GM12874 (cell line): ENCODE measurements at regions not wholly inside any gene's neighbourhood (a gene's known extent, or its start where the extent isn't known, plus 50 kb on each side); places are given as distances from the start of the nearest gene placed in this dataset.

Experiments used
- TF ChIP-seq, protein P1 (sequence below): IDR thresholded peaks from 2 replicates; pipeline ENCODE4 v1.5.1; 2011; ENCODE audit warnings: low read depth, mild to moderate bottlenecking, control low read depth, low read length, moderate library complexity; ENCODE audit not compliant: insufficient read depth

DNA sequence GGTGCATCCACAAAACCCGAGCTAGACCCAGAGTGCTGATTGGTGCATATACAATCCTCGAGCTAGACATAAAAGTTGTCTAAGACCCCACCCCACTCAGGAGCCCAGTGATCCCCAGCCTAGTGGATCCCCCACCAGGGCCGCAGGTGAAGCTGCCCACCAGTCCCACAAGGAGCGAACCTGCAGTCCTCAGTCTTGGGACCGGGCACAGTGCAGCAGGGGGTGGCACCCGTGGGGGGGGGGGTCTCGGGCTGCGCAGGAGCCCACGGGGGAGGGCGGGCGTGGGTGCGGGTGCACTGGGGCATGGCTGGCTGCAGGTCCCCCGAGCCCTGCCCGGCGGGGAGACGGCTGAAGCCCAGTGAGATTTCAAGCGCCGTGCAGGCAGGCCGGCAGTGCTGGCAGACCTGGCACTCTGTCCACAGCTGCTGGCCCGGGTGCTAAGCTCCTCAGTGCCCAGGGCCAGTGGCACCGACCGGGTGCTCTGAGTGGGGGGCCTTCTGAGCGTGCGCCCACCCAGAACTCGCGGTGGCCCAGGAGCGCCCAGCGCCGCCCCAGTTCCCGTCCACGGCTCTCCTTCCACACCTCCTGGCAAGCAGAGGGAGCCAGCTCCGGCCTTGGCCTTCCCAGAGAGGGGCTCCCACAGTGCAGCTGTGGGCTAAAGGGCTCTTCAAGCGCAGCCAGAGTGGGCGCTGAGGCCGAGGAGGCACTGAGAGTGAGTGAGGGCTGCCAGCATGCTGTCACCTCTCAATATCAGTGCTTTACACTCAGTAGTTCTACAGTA lies 989.1 kb downstream of the FAM181B start:
- TF ChIP-seq, protein P1, sequence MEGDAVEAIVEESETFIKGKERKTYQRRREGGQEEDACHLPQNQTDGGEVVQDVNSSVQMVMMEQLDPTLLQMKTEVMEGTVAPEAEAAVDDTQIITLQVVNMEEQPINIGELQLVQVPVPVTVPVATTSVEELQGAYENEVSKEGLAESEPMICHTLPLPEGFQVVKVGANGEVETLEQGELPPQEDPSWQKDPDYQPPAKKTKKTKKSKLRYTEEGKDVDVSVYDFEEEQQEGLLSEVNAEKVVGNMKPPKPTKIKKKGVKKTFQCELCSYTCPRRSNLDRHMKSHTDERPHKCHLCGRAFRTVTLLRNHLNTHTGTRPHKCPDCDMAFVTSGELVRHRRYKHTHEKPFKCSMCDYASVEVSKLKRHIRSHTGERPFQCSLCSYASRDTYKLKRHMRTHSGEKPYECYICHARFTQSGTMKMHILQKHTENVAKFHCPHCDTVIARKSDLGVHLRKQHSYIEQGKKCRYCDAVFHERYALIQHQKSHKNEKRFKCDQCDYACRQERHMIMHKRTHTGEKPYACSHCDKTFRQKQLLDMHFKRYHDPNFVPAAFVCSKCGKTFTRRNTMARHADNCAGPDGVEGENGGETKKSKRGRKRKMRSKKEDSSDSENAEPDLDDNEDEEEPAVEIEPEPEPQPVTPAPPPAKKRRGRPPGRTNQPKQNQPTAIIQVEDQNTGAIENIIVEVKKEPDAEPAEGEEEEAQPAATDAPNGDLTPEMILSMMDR: no peak

DNA sequence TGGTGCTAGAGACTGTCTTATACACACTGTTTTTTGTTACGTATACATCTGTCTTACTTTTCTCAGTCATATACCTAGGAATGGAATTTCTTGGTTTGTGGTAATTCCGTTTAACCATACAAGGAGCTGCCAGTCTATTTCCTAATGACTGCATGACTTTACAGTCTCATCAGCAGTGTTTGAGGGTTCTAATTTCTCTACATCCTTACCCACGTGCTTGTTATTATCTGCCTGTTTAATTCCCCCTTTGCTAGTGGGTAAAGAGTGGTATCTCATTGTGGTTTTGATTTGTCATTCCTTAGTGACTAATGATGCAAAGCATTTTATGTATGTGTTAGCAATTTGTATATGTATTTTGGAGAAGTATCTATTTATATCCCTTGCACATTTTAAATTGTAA lies 1008.0 kb downstream of the FAM181B start:
- TF ChIP-seq, protein P1: no peak

DNA sequence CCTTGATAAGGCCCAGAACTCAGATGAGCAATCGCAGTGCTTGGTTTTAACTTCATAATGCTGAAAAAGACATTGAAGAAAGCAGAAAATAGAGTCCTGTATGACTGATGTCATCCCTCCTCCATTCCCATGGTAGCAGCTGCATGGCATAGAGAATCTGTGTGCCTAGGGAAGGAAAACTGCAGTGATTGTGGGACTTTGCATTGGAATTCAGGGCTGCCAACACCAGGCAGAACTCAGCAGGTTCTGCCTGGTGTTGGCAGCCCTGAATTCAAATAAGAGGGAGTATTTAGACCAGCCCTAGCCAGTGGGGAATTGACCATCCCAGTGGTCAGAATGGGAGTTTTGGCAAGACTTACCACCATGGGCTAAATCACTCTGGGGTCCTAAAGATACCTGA lies 1016.0 kb downstream of the FAM181B start:
- TF ChIP-seq, protein P1: no peak

DNA sequence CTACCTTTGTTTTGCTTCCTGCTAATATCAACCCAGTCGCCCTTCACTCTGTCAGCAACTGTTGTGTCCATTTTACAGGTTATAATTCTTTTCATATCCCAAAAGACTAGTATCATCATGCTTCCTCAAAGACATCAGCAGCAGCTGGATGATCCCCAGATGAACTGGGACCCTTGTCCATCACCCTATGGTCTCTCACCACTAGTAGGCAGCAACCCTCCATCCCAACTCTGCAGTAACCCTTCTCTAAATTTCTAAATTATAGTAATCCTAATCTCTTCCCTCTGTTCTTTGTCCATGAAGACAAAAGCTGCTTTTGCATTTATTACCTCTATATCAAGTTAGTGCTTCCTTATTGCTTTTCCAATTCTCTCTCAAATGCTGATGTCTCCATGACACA lies 1025.8 kb downstream of the FAM181B start:
- TF ChIP-seq, protein P1: peak; percentile 59

DNA sequence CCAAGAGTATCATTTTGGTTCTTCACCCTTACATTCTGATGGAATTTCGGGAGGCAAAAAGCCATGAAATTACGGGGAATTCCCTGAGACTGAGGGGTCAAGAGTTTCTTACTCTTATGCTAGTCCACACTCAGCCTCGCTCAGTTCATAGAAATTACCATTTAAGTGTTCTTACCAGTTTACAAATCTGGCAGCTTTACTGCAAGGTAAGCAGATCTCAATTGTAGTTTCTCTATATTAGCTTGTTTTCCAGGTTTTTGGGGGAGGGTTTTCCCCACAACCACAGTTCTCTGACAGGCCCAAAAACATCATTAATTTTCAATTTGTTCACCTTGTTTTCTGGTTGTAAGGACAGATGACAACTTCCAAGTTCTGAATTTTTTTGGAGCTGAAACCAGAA lies 1028.4 kb downstream of the FAM181B start:
- TF ChIP-seq, protein P1: no peak

DNA sequence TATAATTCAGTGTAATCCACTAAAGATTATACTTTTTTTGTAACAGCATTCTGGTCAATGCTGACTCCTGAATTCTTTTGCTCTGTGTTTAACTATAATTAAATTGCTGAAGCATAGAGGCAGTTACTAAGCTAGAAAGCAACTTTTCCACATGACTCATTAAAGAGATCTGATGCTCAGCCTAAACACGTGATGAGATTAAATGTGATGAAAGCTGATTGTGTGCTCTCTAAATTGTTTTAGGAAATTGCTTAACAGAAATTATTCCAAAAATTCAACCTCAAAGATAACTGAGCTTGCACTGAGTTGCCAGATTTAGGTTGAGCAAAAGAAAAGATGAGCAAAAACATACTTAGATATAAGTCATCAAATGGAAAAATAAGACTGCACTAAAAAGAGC lies 1033.6 kb downstream of the FAM181B start:
- TF ChIP-seq, protein P1: no peak

DNA sequence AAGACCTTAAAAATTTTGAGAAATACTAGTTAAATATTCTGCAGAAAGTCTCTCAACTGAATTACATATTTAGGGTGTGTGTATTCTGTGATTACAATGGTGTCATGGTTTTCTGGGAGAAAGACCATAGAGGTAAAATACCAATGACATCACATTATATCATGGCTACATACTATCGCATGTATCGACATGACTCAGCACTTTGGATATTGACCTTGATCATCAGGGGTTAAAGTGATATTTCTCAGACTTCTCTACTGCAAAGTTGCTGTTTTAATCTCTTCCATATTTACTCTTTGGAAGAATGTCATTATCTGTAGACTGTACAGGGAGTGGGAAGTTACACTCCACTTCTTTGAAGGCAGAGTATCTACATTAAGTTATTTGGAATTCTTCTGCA lies 1046.6 kb downstream of the FAM181B start:
- TF ChIP-seq, protein P1: no peak
